GM12878 (cell line): ENCODE measurements at regions not wholly inside any gene's neighbourhood (a gene's known extent, or its start where the extent isn't known, plus 50 kb on each side); places are given as distances from the start of the nearest gene placed in this dataset.

Experiments
- ATF7 ChIP-seq: fragments of 450-650 bp; IDR thresholded peaks from 2 replicates; pipeline ENCODE4 v1.6.1; 2016; ENCODE audit warnings: low read depth, mild to moderate bottlenecking
- CUX1 ChIP-seq: IDR thresholded peaks from 2 replicates; pipeline ENCODE4 v1.6.1; 2012; ENCODE audit warnings: improper control_type of control experiment, low read depth, low read length; ENCODE audit not compliant: insufficient replicate concordance
- ESRRA ChIP-seq: IDR thresholded peaks from 2 replicates; pipeline ENCODE4 v1.6.1; 2012; ENCODE audit warnings: mild to moderate bottlenecking, low read length, improper control_type of control experiment
- GABPA ChIP-seq: IDR thresholded peaks from 2 replicates; pipeline ENCODE4 v1.6.1; 2014; ENCODE audit warnings: antibody characterized with exemption, low read depth, mild to moderate bottlenecking, inconsistent platforms
- MAX ChIP-seq: IDR thresholded peaks from 2 replicates; pipeline ENCODE4 v1.6.1; 2012; ENCODE audit warnings: low read depth, low read length, improper control_type of control experiment
- NFYA ChIP-seq: IDR thresholded peaks from 2 replicates; pipeline ENCODE4 v1.6.1; 2011; ENCODE audit warnings: low read depth, mild to moderate bottlenecking, low read length, improper control_type of control experiment, borderline replicate concordance
- PAX5 ChIP-seq: IDR thresholded peaks from 2 replicates; pipeline ENCODE4 v1.6.1; 2011; ENCODE audit warnings: low read depth, low read length, borderline replicate concordance
- PKNOX1 ChIP-seq: fragments of 450-650 bp; IDR thresholded peaks from 2 replicates; pipeline ENCODE4 v1.6.1; 2016; ENCODE audit warnings: mild to moderate bottlenecking
- PML ChIP-seq: IDR thresholded peaks from 2 replicates; pipeline ENCODE4 v1.6.1; 2012; ENCODE audit warnings: low read length, inconsistent platforms
- RCOR1 ChIP-seq: conservative IDR thresholded peaks from 2 replicates; pipeline ENCODE4 v1.6.1; 2012; ENCODE audit warnings: low read depth, low read length, improper control_type of control experiment
- RFX5 ChIP-seq: IDR thresholded peaks from 2 replicates; pipeline ENCODE4 v1.6.1; 2011; ENCODE audit warnings: low read depth, low read length, improper control_type of control experiment
- SIX5 ChIP-seq: IDR thresholded peaks from 2 replicates; pipeline ENCODE4 v1.6.1; 2011; ENCODE audit warnings: mild to moderate bottlenecking, low read depth, low read length, moderate library complexity; ENCODE audit not compliant: severe bottlenecking
- SKIL ChIP-seq: fragments of 450-650 bp; IDR thresholded peaks from 2 replicates; pipeline ENCODE4 v1.6.1; 2017; ENCODE audit warnings: mild to moderate bottlenecking, low read depth, inconsistent platforms; ENCODE audit not compliant: poor library complexity, severe bottlenecking
- SMAD1 ChIP-seq: fragments of 450-650 bp; IDR thresholded peaks from 2 replicates; pipeline ENCODE4 v1.6.1; 2018; ENCODE audit warnings: mild to moderate bottlenecking, low read depth; ENCODE audit not compliant: partially characterized antibody
- SREBF1 ChIP-seq: IDR thresholded peaks from 2 replicates; pipeline ENCODE4 v1.6.1; 2012; ENCODE audit warnings: mild to moderate bottlenecking, low read length
- TARDBP ChIP-seq: IDR thresholded peaks from 2 replicates; pipeline ENCODE4 v1.6.1; 2016; ENCODE audit warnings: borderline replicate concordance
- USF2 ChIP-seq: IDR thresholded peaks from 2 replicates; pipeline ENCODE4 v1.6.1; 2011; ENCODE audit warnings: low read depth, low read length, improper control_type of control experiment, borderline replicate concordance

- TF ChIP-seq CUX1 (no peak), RFX5 (no peak), RCOR1 (0 out of 2 replicates have a peak, but pooled peaks have one; percentile 77), SIX5 (peak; percentile 3), NFYA (peak; percentile 39; the same call in 1 of the 2 replicates), ATF7 (peak; percentile 82), PKNOX1 (no peak), USF2 (no peak), MAX (peak; percentile 58), GABPA (no peak), SMAD1 (peak; percentile 92), ESRRA (0 out of 2 replicates have a peak, but pooled peaks have one; percentile 19), SREBF1 (no peak), SKIL (peak; percentile 79), PAX5 (peak; percentile 64), TARDBP (peak; percentile 29; the same call in 1 of the 2 replicates), PML (peak; percentile 74)
Measured at GRCh38 chr6:26157251-26158075, 70.2 kb downstream of the HFE start (continued).
